ENCODE measurements at regions not wholly inside any gene's neighbourhood (a gene's known extent, or its start where the extent isn't known, plus 50 kb on each side); places are given as distances from the start of the nearest gene placed in this dataset.

DNA sequence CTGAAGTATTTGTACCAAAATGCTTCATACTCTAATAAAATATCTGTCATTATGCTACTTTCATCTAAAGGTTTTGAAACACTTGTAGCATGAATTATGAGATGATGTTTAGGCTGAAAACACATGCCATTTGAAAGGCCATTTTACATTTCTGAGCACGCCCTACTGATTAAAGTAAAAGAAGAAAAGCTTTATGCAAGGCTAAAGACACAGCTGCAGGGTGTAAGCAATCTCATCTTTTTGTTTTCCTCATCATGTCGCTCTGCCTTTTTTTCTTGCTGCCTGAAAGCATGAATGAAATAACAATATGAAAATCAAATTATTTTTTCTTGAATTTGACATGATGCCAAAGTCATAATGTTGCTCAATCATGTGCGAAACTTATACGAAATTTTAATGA lies 148.6 kb upstream of the ARG1 start:
- DNase-seq (ENCODE audit: insufficient read length, low spot score): no peak
- TF ChIP-seq, protein P1, sequence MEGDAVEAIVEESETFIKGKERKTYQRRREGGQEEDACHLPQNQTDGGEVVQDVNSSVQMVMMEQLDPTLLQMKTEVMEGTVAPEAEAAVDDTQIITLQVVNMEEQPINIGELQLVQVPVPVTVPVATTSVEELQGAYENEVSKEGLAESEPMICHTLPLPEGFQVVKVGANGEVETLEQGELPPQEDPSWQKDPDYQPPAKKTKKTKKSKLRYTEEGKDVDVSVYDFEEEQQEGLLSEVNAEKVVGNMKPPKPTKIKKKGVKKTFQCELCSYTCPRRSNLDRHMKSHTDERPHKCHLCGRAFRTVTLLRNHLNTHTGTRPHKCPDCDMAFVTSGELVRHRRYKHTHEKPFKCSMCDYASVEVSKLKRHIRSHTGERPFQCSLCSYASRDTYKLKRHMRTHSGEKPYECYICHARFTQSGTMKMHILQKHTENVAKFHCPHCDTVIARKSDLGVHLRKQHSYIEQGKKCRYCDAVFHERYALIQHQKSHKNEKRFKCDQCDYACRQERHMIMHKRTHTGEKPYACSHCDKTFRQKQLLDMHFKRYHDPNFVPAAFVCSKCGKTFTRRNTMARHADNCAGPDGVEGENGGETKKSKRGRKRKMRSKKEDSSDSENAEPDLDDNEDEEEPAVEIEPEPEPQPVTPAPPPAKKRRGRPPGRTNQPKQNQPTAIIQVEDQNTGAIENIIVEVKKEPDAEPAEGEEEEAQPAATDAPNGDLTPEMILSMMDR (IDR thresholded peaks at IDR 0.05; ENCODE audit: insufficient read depth, missing control alignments): no peak
- FAIRE-seq: no peak

DNA sequence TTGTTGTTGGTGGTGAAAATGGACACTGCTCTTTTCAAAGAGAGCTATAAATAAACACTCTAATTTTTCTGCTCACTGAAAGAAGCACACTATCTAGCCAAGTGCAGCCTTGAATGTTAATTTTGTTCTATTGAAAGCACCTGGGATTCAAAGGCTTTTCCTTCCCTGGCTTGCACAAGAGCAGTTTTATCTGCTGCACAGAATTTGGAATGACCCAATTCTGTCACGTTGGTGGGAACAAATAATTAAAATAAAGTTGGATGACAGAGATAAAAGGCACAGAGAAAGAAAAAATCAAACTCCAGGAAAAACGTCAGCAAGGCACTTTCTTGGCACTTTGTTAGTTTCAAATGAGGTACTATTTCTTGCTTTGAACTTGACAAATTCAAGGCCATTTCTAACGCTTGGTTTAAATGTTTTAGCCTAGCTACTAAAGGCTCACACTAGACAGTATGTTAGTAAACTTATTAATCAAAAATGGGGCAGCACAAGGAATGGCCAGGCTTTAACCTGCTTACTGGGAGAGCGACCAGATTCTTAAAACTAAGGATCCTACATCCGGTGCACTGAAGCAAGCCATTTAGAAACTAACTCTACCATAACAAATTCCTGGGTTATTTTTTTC lies 145.5 kb upstream of the ARG1 start:
- DNase-seq (ENCODE audit: insufficient read length, low spot score): no peak
- peak; percentile 6 for FAIRE-seq
- TF ChIP-seq, protein P1 (IDR thresholded peaks at IDR 0.05; ENCODE audit: insufficient read depth, missing control alignments): no peak

DNA sequence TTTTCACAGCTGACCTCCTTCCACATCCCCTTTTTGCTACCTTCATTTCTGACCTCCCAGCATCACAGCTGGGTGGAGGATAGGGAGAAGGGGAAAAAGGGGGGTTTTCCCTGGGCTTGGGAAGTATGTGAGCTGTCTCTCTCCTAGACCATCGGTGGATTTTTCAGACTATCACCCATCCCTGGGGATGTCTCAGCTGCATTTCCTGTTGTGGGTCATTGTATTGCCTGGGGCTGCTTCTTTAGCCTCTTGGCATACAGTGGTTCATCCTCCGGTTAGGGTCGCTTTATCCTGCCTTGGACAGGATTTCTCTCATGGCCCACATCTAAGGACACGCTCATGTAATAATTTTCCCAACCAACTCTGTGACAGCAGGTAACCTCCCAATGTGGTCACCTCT lies 142.5 kb upstream of the ARG1 start:
- FAIRE-seq: no peak
- DNase-seq (ENCODE audit: insufficient read length, low spot score): no peak
- TF ChIP-seq, protein P1 (IDR thresholded peaks at IDR 0.05; ENCODE audit: insufficient read depth, missing control alignments): no peak

DNA sequence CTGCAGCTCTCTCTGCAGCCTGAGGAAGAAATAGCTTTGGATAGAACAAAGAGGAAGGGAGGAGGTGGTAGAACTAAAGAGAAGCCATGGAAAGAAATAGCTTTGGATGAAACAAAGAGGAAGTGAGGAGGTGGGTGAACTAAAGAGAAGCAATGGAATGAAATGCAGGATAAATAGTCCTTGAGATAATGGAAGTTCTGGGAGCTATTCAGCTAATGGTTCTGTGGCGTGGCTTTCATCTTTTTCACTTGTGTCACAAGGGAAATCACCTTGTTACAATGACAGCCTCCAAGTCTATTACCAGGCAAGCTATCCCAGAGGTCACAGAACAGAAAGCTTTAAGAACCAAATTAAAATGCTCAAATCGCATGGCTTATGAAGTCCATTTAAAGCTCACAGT lies 141.3 kb upstream of the ARG1 start:
- no peak for DNase-seq (ENCODE audit: insufficient read length, low spot score)
- TF ChIP-seq, protein P1 (IDR thresholded peaks at IDR 0.05; ENCODE audit: insufficient read depth, missing control alignments): no peak
- FAIRE-seq: no peak

GRCh38 chr6:131433927-131434326 lies 139.1 kb upstream of the ARG1 start:
- no peak for DNase-seq (ENCODE audit: insufficient read length, low spot score)
- FAIRE-seq: no peak
- TF ChIP-seq, protein P1 (IDR thresholded peaks at IDR 0.05; ENCODE audit: insufficient read depth, missing control alignments): no peak

GRCh38 chr6:131436358-131436757 lies 136.7 kb upstream of the ARG1 start:
- DNase-seq (ENCODE audit: insufficient read length, low spot score) (no peak), FAIRE-seq (no peak)
- TF ChIP-seq, protein P1 (IDR thresholded peaks at IDR 0.05; ENCODE audit: insufficient read depth, missing control alignments): no peak

DNA sequence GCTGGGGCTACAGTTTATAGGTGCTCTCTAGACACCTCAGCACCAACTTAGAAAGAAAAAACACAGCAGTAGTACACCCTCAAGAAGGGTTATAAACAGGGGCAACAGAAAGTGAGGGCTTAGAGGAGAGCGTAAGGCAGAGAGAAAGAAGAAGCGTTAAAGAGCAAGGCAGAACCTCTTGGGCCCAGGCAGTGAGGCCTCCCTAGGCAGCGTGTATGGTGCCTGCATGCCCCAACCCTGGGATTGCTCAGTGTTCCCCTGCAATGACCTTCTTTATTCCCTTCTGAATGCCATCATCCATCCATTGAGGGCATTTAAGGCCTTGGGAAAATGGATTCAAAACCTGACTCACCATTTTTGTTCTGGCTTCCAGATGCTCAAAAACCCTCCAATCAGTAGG lies 130.0 kb upstream of the ARG1 start:
- no peak for DNase-seq (ENCODE audit: insufficient read length, low spot score)
- TF ChIP-seq, protein P1 (IDR thresholded peaks at IDR 0.05; ENCODE audit: insufficient read depth, missing control alignments): no peak
- no peak for FAIRE-seq

All from D721Med (cell line).